GM23248 (cell line): ENCODE measurements at regions not wholly inside any gene's neighbourhood (a gene's known extent, or its start where the extent isn't known, plus 50 kb on each side); places are given as distances from the start of the nearest gene placed in this dataset.

Experiments
- DNase-seq: peaks from one replicate; pipeline ENCODE4 v3.0.0-alpha.2; 2015
- H2AFZ ChIP-seq: fragments of 200-600 bp; sonication (generic); 2 replicates; pipeline ENCODE4 v1.6.1; 2016; ENCODE audit warnings: antibody characterized with exemption
- H3F3A ChIP-seq: fragments of 200-600 bp; sonication (generic); 2 replicates; pipeline ENCODE4 v1.6.1; 2016; ENCODE audit warnings: mild to moderate bottlenecking, antibody characterized with exemption, mixed run types; ENCODE audit not compliant: insufficient read depth
- H3K27ac ChIP-seq: fragments of 200-600 bp; sonication (generic); 2 replicates; pipeline ENCODE4 v1.5.1; 2016; ENCODE audit warnings: mild to moderate bottlenecking
- H3K27me3 ChIP-seq: fragments of 200-600 bp; sonication (generic); replicated peaks from 2 replicates; pipeline ENCODE4 v1.6.1; 2016; ENCODE audit warnings: mild to moderate bottlenecking; ENCODE audit not compliant: insufficient read depth
- H3K36me3 ChIP-seq: fragments of 200-600 bp; sonication (generic); 2 replicates; pipeline ENCODE4 v1.6.1; 2016; ENCODE audit warnings: low read depth, mild to moderate bottlenecking
- H3K4me1 ChIP-seq: fragments of 200-600 bp; sonication (generic); 2 replicates; pipeline ENCODE4 v1.6.1; 2016; ENCODE audit warnings: mild to moderate bottlenecking; ENCODE audit not compliant: insufficient read depth
- H3K4me2 ChIP-seq: fragments of 200-600 bp; sonication (generic); one replicate; pipeline ENCODE4 v1.6.1; 2016; ENCODE audit warnings: mild to moderate bottlenecking; ENCODE audit not compliant: unreplicated experiment
- H3K4me3 ChIP-seq: fragments of 200-600 bp; sonication (generic); 2 replicates; pipeline ENCODE4 v1.5.1; 2016; ENCODE audit warnings: mild to moderate bottlenecking
- H3K79me2 ChIP-seq: fragments of 200-600 bp; sonication (generic); 2 replicates; pipeline ENCODE4 v1.6.1; 2016; ENCODE audit warnings: mild to moderate bottlenecking; ENCODE audit not compliant: insufficient read depth
- H3K9ac ChIP-seq: fragments of 200-600 bp; sonication (generic); 2 replicates; pipeline ENCODE4 v1.6.1; 2016; ENCODE audit warnings: mild to moderate bottlenecking
- H3K9me2 ChIP-seq: fragments of 200-600 bp; sonication (generic); 2 replicates; pipeline ENCODE4 v1.6.1; 2016; ENCODE audit warnings: mixed run types, mild to moderate bottlenecking, moderate library complexity; ENCODE audit not compliant: insufficient read depth
- H3K9me3 ChIP-seq: fragments of 200-600 bp; sonication (generic); one replicate; pipeline ENCODE4 v1.6.1; 2017; ENCODE audit warnings: low read depth
- H4K20me1 ChIP-seq: fragments of 200-600 bp; sonication (generic); 2 replicates; pipeline ENCODE4 v1.6.0; 2016; ENCODE audit not compliant: insufficient read depth
- EZH2 ChIP-seq: fragments of 200-600 bp; sonication (generic); IDR thresholded peaks from 2 replicates; pipeline ENCODE4 v1.6.1; 2018; ENCODE audit warnings: antibody characterized with exemption, mild to moderate bottlenecking; ENCODE audit not compliant: insufficient read depth, poor library complexity, severe bottlenecking
- EZH2phosphoT487 ChIP-seq: fragments of 200-600 bp; sonication (generic); IDR thresholded peaks from 2 replicates; pipeline ENCODE4 v1.6.1; 2018; ENCODE audit warnings: antibody characterized with exemption, moderate library complexity, mild to moderate bottlenecking, low read depth; ENCODE audit not compliant: insufficient read depth
- WGBS, 2 experiments: methylation state at CpG; one replicate each; pipeline ENCODE4 v1.1.6; 2015 to 2017; ENCODE audit warnings: low lambda C conversion rate in 2 of 2, low coverage in 1 of 2; ENCODE audit errors: missing lambda C conversion rate in 2 of 2; 5-methylcytosine and 5-hydroxymethylcytosine counted together
- in situ Hi-C: fragments of 300-500 bp; cut with MboI; formaldehyde crosslinking; loops from 2 replicates; pipeline ENCODE4 v1.15.0; 2020

DNA sequence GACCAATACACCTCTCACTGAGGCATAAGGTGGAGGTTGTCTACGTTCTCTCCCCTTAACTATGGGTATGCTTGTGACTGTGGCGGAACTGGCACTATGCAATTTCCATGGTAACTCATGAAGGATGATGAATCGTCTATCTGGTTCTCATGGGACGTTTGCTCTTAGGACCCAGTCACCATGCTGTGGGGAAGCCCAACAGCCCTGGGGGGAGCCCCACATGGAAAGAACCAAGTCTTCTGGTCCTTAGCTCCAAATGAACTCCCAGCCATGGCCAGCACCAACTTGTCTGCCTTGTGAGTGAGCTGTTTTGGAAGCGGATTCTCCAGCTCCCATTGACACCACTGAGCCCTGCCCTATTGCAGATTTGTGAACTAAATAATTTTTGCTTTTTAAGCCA, 188.7 kb upstream of the S1PR3 start:
- Histone ChIP-seq H3K27ac (no peak overlapping the region), H3K9me2 (no peaks in the 10 kb centered on the region), H3K4me2 (no peak overlapping the region), H3K9me3 (no peaks in the 10 kb centered on the region), H3K36me3 (no peaks in the 10 kb centered on the region), H3K4me1 (peaks cover 20% of the 10 kb centered on the region), H2AFZ (no peak overlapping the region), H3K4me3 (no peak overlapping the region), H3K9ac (no peak overlapping the region), H3F3A (0 out of 2 replicates have a peak, but pooled peaks cover 4% of the 10 kb centered on the region), H4K20me1 (no peaks in the 10 kb centered on the region), H3K27me3 (no peaks in the 10 kb centered on the region), H3K79me2 (no peaks in the 10 kb centered on the region)
- TF ChIP-seq EZH2 (no peak), EZH2phosphoT487 (no peak)
- in situ Hi-C loops = no loop called here
- DNase-seq = no peak
- WGBS, 2 experiments = 92 to 95% methylated on average over 5 of the region's 5 CpGs

DNA sequence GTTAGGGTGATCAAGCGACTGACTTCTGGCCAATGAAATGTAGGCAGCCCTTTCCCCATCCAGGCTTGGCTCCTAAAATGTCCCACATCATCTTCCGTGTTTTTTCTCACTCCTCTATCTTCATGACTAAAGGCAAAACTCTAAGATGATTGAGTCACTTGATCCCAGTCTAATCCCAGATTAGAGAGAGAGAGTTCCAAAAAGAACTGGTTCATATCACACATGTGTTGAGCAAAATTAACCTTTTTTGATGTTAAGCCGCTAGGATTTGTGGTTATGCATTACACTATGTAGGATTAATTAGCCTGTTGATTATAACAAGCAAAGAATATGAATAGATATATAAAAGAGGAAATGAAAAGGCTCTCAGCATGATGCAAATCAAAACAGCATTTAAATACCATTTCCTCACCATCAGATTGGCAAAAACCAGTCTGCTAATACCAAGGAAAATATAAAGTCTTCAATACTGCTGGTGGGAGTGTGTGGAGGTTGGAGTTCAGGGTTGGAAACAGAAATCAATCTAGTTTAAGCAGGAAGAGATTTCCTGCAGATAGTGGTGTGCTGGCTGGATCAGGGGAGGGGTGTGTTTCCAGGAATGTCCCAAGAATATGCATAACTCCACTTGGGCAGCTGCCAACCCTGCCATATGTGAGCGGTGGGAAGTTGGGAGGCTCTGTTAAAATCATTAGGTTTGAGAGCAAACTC, 187.6 kb upstream of the S1PR3 start:
- no peak overlapping the region for H3K27ac ChIP-seq
- H3K36me3 ChIP-seq = no peaks in the 10 kb centered on the region
- no peak overlapping the region for H2AFZ ChIP-seq
- H3K4me1 ChIP-seq = peaks cover 20% of the 10 kb centered on the region
- H3F3A ChIP-seq = 0 out of 2 replicates have a peak, but pooled peaks cover 4% of the 10 kb centered on the region
- in situ Hi-C loops = no loop called here
- no peaks in the 10 kb centered on the region for H4K20me1 ChIP-seq
- no peak overlapping the region for H3K9ac ChIP-seq
- H3K27me3 ChIP-seq = no peaks in the 10 kb centered on the region
- WGBS, 2 experiments = 41 to 42% methylated on average over 4 of the region's 4 CpGs
- no peak overlapping the region for H3K4me2 ChIP-seq
- TF ChIP-seq EZH2phosphoT487 (no peak), EZH2 (no peak)
- no peak for DNase-seq
- H3K79me2 ChIP-seq = no peaks in the 10 kb centered on the region
- H3K9me2 ChIP-seq = no peaks in the 10 kb centered on the region
- no peaks in the 10 kb centered on the region for H3K9me3 ChIP-seq
- no peak overlapping the region for H3K4me3 ChIP-seq

GRCh38 chr9:88804254-88804596, 187.0 kb upstream of the S1PR3 start:
- H3K9me3 ChIP-seq = no peaks in the 10 kb centered on the region
- H3K4me1 ChIP-seq = peaks cover 20% of the 10 kb centered on the region
- no peak for TF ChIP-seq EZH2
- no peak for TF ChIP-seq EZH2phosphoT487
- H3K4me2 ChIP-seq = no peak overlapping the region
- peak; percentile 60 for DNase-seq
- no peak overlapping the region for H3K4me3 ChIP-seq
- no peaks in the 10 kb centered on the region for H4K20me1 ChIP-seq
- no peak overlapping the region for H3K27ac ChIP-seq
- in situ Hi-C loops = no loop called here
- no peak overlapping the region for H2AFZ ChIP-seq
- H3K79me2 ChIP-seq = no peaks in the 10 kb centered on the region
- no peaks in the 10 kb centered on the region for H3K36me3 ChIP-seq
- no peaks in the 10 kb centered on the region for H3K27me3 ChIP-seq
- H3F3A ChIP-seq = 0 out of 2 replicates have a peak, but pooled peaks cover 4% of the 10 kb centered on the region
- H3K9ac ChIP-seq = no peak overlapping the region
- 32 to 34% methylated on average over 2 of the region's 2 CpGs for WGBS, 2 experiments
- H3K9me2 ChIP-seq = no peaks in the 10 kb centered on the region

- H3K27ac ChIP-seq = no peak overlapping the region
- no peak overlapping the region for H2AFZ ChIP-seq
- 0 out of 2 replicates have a peak, but pooled peaks cover 4% of the 10 kb centered on the region for H3F3A ChIP-seq
- no peaks in the 10 kb centered on the region for H3K79me2 ChIP-seq
- WGBS, 2 experiments = 85% methylated on average over 7 of the region's 7 CpGs
- TF ChIP-seq EZH2phosphoT487 (no peak), EZH2 (no peak)
- H3K4me3 ChIP-seq = no peak overlapping the region
- H3K4me1 ChIP-seq = peaks cover 20% of the 10 kb centered on the region
- in situ Hi-C loops = no loop called here
- H3K4me2 ChIP-seq = no peak overlapping the region
- no peak overlapping the region for H3K9ac ChIP-seq
- H3K27me3 ChIP-seq = no peaks in the 10 kb centered on the region
- no peaks in the 10 kb centered on the region for H3K36me3 ChIP-seq
- no peaks in the 10 kb centered on the region for H4K20me1 ChIP-seq
- no peaks in the 10 kb centered on the region for H3K9me2 ChIP-seq
- DNase-seq = no peak
- no peaks in the 10 kb centered on the region for H3K9me3 ChIP-seq
Observed at GRCh38 chr9:88805217-88805943, 185.9 kb upstream of the S1PR3 start.
